ENCODE measurements at regions not wholly inside any gene's neighbourhood (a gene's known extent, or its start where the extent isn't known, plus 50 kb on each side); places are given as distances from the start of the nearest gene placed in this dataset.

GRCh38 chr21:24737296-24737850, 869.9 kb downstream of the MRPL39 start:
- no peak for TF ChIP-seq CTCF (optimal IDR thresholded peaks at IDR 0.05 in 1 of 3, IDR thresholded peaks at IDR 0.05 in 1 of 3, conservative IDR thresholded peaks at IDR 0.05 in 1 of 3; ENCODE audit: extremely low read depth in 1 of 3, insufficient read depth in 2 of 3, low read length in 3 of 3)
- TF ChIP-seq EZH2 (IDR thresholded peaks at IDR 0.05; ENCODE audit: low read length): no peak

Data from keratinocyte (primary cell).